ENCODE measurements at regions not wholly inside any gene's neighbourhood (a gene's known extent, or its start where the extent isn't known, plus 50 kb on each side); places are given as distances from the start of the nearest gene placed in this dataset.

GRCh38 chr17:13087802-13088201, 70.0 kb upstream of the ELAC2 start:
- TF ChIP-seq EZH2 (IDR thresholded peaks at IDR 0.05; ENCODE audit: insufficient read depth, poor library complexity, severe bottlenecking) (no peak), EZH2phosphoT487 (IDR thresholded peaks at IDR 0.05; ENCODE audit: insufficient read depth, low read depth) (no peak)

Data from GM23248 (cell line).